Medulla oblongata (tissue), 1 donor: ENCODE measurements at regions not wholly inside any gene's neighbourhood (a gene's known extent, or its start where the extent isn't known, plus 50 kb on each side); places are given as distances from the start of the nearest gene placed in this dataset.

ENCODE experiments used
- DNase-seq: peaks from one replicate; pipeline ENCODE4 v3.0.0-alpha.2; 2015; ENCODE audit errors: extremely low spot score

- DNase-seq: no peak
These were observed 117.8 kb upstream of the SHH start for GRCh38 chr7:155930061-155930460.

GRCh38 chr7:155928583-155928982, 116.3 kb upstream of the SHH start:
- DNase-seq: no peak

- no peak for DNase-seq
These were observed 115.6 kb upstream of the SHH start for GRCh38 chr7:155927905-155928304.

- DNase-seq: no peak
These were observed 113.4 kb upstream of the SHH start for GRCh38 chr7:155925682-155926081.

GRCh38 chr7:155922067-155922816, 110.0 kb upstream of the SHH start:
- DNase-seq: no peak

GRCh38 chr7:155921804-155922066, 109.5 kb upstream of the SHH start:
- no peak for DNase-seq

GRCh38 chr7:155921086-155921803, 109.0 kb upstream of the SHH start:
- no peak for DNase-seq

GRCh38 chr7:155920068-155920461, 107.8 kb upstream of the SHH start:
- DNase-seq: no peak

- DNase-seq: no peak
These were observed 107.3 kb upstream of the SHH start for GRCh38 chr7:155919391-155920067.

GRCh38 chr7:155918720-155919390, 106.6 kb upstream of the SHH start:
- no peak for DNase-seq

- no peak for DNase-seq
These were observed 105.7 kb upstream of the SHH start for GRCh38 chr7:155917836-155918430.

- DNase-seq: no peak
These were observed 104.8 kb upstream of the SHH start for GRCh38 chr7:155916926-155917655.

GRCh38 chr7:155914341-155914740, 102.1 kb upstream of the SHH start:
- no peak for DNase-seq

GRCh38 chr7:155913719-155914118, 101.5 kb upstream of the SHH start:
- DNase-seq: no peak

- no peak for DNase-seq
These were observed 101.0 kb upstream of the SHH start for GRCh38 chr7:155913291-155913690.

GRCh38 chr7:155911471-155912105, 99.3 kb upstream of the SHH start:
- no peak for DNase-seq

- DNase-seq: no peak
These were observed 96.1 kb upstream of the SHH start for GRCh38 chr7:155908385-155908784.

- DNase-seq: no peak
These were observed 95.4 kb upstream of the SHH start for GRCh38 chr7:155907450-155908200.

GRCh38 chr7:155901176-155901575, 88.9 kb upstream of the SHH start:
- no peak for DNase-seq

GRCh38 chr7:155899596-155899995, 87.3 kb upstream of the SHH start:
- DNase-seq: no peak
